ENCODE measurements at regions not wholly inside any gene's neighbourhood (a gene's known extent, or its start where the extent isn't known, plus 50 kb on each side); places are given as distances from the start of the nearest gene placed in this dataset.

DNA sequence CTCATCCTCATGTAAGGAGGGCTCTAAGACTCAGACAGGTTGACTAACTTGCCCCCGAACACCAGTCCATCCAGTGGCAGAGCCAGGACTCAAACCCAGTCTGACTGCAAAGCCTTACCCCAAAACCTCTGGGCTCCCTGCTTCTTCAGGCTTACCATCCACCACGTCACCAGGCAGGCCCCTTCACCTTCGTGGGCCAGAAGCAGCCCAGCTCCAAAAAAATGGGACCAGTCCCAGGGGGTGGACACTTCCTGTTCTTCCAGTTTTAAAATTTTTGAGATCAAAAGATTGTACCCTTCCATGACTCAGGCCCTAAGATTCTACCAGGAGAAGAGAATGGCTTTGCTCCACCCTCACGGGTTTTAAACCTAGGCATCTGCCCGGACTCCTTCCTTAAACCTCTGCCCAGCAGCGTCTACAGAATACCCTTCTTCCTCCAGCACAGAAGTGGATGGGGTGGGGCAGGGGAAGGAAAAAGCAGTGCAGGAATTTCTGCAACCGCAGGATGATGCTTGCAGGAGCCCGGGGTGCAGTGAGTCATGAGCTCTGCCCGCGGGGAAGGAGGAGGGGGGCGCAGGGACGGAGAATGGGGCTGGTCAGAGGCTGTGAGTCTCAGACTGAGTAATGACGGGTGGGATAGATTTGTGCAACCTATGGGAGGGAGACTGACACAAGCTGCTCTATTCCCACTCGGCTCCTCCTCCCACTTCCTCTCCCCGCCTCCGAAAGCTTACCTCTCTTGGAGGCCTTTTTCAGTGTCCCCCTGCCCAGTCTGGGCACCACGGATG is 50.4 kb upstream of the STXBP1 start:
- no peaks in the 10 kb centered on the region for H3K27me3 ChIP-seq (ENCODE audit: control insufficient read depth, insufficient read depth, low read length)
- H3K4me3 ChIP-seq (ENCODE audit: low read depth, low read length) = no peak overlapping the region
- peaks cover 32% of the 10 kb centered on the region for H3K36me3 ChIP-seq (ENCODE audit: control insufficient read depth, insufficient read depth, low read length)
- ChIA-PET POLR2A (interaction anchor here (0.5 to 0.7 kb wide), 2 partner anchors 23 to 36 kb away, joined by 5 to 10 read pairs; no protein-coding TSS in a partner anchor), CTCF (interaction anchor here (0.6 to 5.0 kb wide), 7 partner anchors 9 to 173 kb away, joined by 3 to 21 read pairs (median 3); partner anchors contain the start of gene TOR2A)
- peak; percentile 98 for DNase-seq (ENCODE audit: low read depth)
- TF ChIP-seq, protein P1, sequence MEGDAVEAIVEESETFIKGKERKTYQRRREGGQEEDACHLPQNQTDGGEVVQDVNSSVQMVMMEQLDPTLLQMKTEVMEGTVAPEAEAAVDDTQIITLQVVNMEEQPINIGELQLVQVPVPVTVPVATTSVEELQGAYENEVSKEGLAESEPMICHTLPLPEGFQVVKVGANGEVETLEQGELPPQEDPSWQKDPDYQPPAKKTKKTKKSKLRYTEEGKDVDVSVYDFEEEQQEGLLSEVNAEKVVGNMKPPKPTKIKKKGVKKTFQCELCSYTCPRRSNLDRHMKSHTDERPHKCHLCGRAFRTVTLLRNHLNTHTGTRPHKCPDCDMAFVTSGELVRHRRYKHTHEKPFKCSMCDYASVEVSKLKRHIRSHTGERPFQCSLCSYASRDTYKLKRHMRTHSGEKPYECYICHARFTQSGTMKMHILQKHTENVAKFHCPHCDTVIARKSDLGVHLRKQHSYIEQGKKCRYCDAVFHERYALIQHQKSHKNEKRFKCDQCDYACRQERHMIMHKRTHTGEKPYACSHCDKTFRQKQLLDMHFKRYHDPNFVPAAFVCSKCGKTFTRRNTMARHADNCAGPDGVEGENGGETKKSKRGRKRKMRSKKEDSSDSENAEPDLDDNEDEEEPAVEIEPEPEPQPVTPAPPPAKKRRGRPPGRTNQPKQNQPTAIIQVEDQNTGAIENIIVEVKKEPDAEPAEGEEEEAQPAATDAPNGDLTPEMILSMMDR (IDR thresholded peaks at IDR 0.05; ENCODE audit: insufficient read depth, low read depth, low read length) = no peak
